NB4 (cell line): ENCODE measurements at regions not wholly inside any gene's neighbourhood (a gene's known extent, or its start where the extent isn't known, plus 50 kb on each side); places are given as distances from the start of the nearest gene placed in this dataset.
A peak's percentile ranks its signal among the peaks of the same experiment; 100 is the strongest.

Source experiments
- DNase-seq: peaks from one replicate; pipeline ENCODE4 v3.0.0; 2010; ENCODE audit warnings: low read depth
- H3K4me3 ChIP-seq: one replicate; pipeline ENCODE4 v1.5.1; 2011; ENCODE audit warnings: mild to moderate bottlenecking, low read depth, low read length, moderate library complexity
- MAX ChIP-seq: IDR thresholded peaks from 2 replicates; pipeline ENCODE4 v1.6.1; 2011; ENCODE audit warnings: low read depth, low read length
- MYC ChIP-seq: IDR thresholded peaks from 2 replicates; pipeline ENCODE4 v1.6.1; 2011; ENCODE audit warnings: low read depth, low read length
- POLR2A ChIP-seq: IDR thresholded peaks from 2 replicates; pipeline ENCODE4 v1.6.1; 2011; ENCODE audit warnings: mild to moderate bottlenecking; ENCODE audit not compliant: insufficient read length; ENCODE audit errors: extremely low read depth
- TF ChIP-seq, protein P1 (sequence below): IDR thresholded peaks from one replicate; pipeline ENCODE4 v1.5.1; 2012; ENCODE audit warnings: low read depth, low read length

- TF ChIP-seq, protein P1, sequence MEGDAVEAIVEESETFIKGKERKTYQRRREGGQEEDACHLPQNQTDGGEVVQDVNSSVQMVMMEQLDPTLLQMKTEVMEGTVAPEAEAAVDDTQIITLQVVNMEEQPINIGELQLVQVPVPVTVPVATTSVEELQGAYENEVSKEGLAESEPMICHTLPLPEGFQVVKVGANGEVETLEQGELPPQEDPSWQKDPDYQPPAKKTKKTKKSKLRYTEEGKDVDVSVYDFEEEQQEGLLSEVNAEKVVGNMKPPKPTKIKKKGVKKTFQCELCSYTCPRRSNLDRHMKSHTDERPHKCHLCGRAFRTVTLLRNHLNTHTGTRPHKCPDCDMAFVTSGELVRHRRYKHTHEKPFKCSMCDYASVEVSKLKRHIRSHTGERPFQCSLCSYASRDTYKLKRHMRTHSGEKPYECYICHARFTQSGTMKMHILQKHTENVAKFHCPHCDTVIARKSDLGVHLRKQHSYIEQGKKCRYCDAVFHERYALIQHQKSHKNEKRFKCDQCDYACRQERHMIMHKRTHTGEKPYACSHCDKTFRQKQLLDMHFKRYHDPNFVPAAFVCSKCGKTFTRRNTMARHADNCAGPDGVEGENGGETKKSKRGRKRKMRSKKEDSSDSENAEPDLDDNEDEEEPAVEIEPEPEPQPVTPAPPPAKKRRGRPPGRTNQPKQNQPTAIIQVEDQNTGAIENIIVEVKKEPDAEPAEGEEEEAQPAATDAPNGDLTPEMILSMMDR = no peak
- TF ChIP-seq MAX (no peak), MYC (no peak), POLR2A (no peak)
- no peak overlapping the region for H3K4me3 ChIP-seq
- DNase-seq = peak; percentile 0
These were observed 617.3 kb downstream of the RPL10L start for GRCh38 chr14:46034305-46034704.

DNA sequence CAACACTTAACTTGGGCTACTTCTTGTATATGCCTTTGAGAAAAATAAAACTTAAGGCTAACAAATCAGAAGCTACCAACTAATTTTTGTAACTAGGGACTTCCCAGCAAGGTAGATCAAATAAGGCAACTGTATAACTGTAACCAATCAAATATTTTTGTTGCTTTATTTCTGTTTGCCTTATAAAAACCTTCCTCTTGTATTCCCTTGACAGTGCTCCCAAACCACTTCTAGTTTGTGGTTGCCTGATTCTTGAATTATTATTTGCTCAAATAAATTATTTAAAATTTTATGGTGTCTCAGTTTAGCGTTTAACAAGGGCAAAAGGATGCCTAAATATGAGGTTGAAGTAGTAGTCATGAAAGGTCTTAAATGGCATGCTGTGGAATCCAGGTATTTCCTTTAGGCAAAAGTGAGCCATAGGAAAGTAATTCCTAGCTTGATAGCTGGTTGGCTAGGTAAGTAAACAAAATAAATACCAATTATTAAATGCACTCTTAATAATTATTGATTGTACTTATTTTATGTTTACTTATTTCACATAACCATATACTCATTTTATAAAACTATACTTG lies 632.6 kb downstream of the RPL10L start:
- H3K4me3 ChIP-seq = no peak overlapping the region
- no peak for TF ChIP-seq POLR2A
- TF ChIP-seq, protein P1 = no peak
- TF ChIP-seq MYC = no peak
- TF ChIP-seq MAX = no peak
- DNase-seq = no peak

GRCh38 chr14:46008348-46008747 lies 643.2 kb downstream of the RPL10L start:
- no peak overlapping the region for H3K4me3 ChIP-seq
- no peak for DNase-seq
- TF ChIP-seq MYC (no peak), MAX (no peak), POLR2A (no peak)
- TF ChIP-seq, protein P1 = no peak

DNA sequence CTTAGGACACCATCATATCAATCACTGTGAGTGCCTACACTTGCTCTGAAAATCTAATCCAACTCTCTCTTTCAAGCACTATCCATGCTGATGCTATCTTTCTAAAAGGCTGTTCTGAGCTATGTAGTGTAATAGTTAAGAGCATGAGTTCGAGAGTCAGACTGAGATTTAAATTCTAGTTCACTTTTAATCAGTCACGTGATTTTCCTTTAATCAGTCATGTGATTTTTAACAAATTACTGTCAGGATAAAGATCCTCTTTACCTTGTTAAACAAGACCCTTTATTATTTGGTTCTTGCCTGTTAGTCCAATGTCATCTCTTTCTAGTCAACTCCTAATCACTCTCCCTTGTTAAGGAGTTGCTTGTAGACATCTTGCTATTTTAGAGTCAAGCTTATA lies 653.0 kb downstream of the RPL10L start:
- DNase-seq = no peak
- TF ChIP-seq, protein P1 = no peak
- TF ChIP-seq MAX (no peak), POLR2A (no peak), MYC (no peak)
- no peak overlapping the region for H3K4me3 ChIP-seq

GRCh38 chr14:45990252-45990651 lies 661.3 kb downstream of the RPL10L start:
- peak; percentile 19 for DNase-seq
- H3K4me3 ChIP-seq = no peak overlapping the region
- TF ChIP-seq, protein P1 = peak; percentile 18
- no peak for TF ChIP-seq MYC

GRCh38 chr14:45976001-45976400 lies 675.6 kb downstream of the RPL10L start:
- no peak for DNase-seq
- TF ChIP-seq POLR2A (no peak), MAX (no peak), MYC (no peak)
- TF ChIP-seq, protein P1 = no peak
- no peak overlapping the region for H3K4me3 ChIP-seq
